ENCODE measurements at regions not wholly inside any gene's neighbourhood (a gene's known extent, or its start where the extent isn't known, plus 50 kb on each side); places are given as distances from the start of the nearest gene placed in this dataset.

DNA sequence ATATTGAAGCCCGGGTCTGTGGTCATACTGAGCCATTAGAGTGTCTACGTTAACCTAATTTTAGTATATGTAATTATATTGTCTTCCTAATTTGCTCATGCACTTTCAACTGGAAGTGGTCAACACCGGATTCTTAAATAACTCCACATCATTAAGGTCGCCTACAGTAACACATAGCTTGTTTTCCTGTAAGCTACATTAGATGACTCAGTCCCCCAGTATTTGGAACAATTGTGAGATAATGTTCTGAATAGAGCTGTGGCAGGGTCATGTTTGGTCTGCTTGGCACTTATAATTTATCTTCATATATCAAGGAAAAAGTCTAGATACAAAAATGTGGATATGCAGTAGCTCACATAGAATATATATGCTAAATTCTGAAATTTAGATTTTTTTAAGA lies 486.2 kb downstream of the IGSF11 start:
- TF ChIP-seq POLR2A (IDR thresholded peaks at IDR 0.05; ENCODE audit: low read length): no peak
- TF ChIP-seq GATA1 (IDR thresholded peaks at IDR 0.05; ENCODE audit: low read depth, low read length): no peak
